ENCODE measurements at regions not wholly inside any gene's neighbourhood (a gene's known extent, or its start where the extent isn't known, plus 50 kb on each side); places are given as distances from the start of the nearest gene placed in this dataset.

DNA sequence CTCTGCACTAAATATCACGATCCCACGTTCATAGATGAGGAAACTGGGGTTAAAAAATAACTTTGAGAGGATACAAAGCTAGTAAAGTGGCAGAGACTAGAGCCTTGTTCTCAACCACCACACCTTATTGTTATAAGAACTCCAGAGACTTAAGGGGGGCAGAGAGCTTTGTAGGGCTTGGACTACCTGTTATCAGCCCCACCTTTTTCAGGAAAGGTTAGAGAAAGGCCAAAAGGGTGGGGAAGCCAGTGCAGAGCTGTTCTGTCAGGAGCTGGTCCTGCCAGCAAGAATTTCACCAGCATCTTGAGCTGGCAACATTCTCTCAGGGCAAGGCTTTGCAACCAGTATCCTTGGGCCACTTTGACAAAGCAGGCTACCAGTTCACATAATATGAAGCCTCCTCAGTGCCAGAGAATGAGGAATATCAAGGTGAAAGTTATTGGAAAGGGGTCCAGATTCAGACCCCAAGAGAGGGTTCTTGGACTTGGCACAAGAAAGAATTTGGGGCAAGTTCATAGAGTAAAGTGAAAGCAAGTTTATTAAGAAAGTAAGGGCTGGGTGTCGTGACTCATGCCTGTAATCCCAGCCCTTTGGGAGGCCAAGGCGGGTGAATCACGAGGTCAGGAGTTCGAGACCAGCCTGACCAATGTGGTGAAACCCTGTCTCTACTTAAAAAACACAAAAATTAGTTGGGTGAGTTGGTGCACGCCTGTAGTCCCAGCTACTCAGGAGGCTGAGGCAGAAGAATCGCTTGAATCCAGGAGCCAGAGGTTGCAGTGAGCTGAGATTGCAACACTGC, 66.2 kb upstream of the CLINT1 start:
- TF ChIP-seq CTCF (IDR thresholded peaks at IDR 0.05) (no peak), POLR2A (IDR thresholded peaks at IDR 0.05) (no peak)
